ENCODE measurements at regions not wholly inside any gene's neighbourhood (a gene's known extent, or its start where the extent isn't known, plus 50 kb on each side); places are given as distances from the start of the nearest gene placed in this dataset.

DNA sequence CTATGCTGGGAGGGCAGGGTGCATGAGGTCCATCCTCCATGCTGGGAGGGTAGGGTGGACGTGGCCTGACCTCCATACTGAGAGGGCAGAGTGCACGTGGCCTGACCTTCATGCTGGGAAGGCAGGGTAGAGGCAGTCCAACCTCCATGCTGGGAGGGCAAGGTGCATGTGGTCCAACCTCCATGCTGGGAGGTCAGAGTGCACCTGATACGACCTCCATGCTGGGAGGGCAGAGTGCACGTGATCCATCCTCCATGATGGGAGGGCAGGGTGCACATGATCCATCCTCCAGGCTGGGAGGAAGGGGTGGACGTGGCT is 622.2 kb downstream of the BRD1 start:
- TF ChIP-seq CTCF (IDR thresholded peaks at IDR 0.05): no peak
- no peak for TF ChIP-seq ZFX (IDR thresholded peaks at IDR 0.05; ENCODE audit: borderline replicate concordance)
